Common myeloid progenitor, CD34-positive (primary cell): ENCODE measurements at regions not wholly inside any gene's neighbourhood (a gene's known extent, or its start where the extent isn't known, plus 50 kb on each side); places are given as distances from the start of the nearest gene placed in this dataset.
"Not testable (repeated sequence)": the region's sequence is repeated elsewhere in the genome, so short reads cannot be mapped to it uniquely, and the experiment has no call there.

ENCODE experiments used
- CTCF ChIA-PET: fragments of 350-600 bp; sonication (Branson Sonifier 250); formaldehyde crosslinking; loops from one replicate; lab custom pipeline; 2021; ENCODE audit warnings: antibody characterized with exemption; lab: Charles Lee
- POLR2A ChIA-PET: fragments of 350-600 bp; sonication (Branson Sonifier 250); formaldehyde crosslinking; loops from one replicate; lab custom pipeline; 2021; ENCODE audit warnings: antibody characterized with exemption; lab: Charles Lee
- DNase-seq, 3 donors: peaks; one replicate each; pipeline versions ENCODE4 v3.0.0 to v3.0.0-alpha.2; 2013
- H3K27ac ChIP-seq, 2 experiments: 1 replicate in 1 of 2; 2 replicates in 1 of 2; pipeline ENCODE4 v1.7.0; 2013; ENCODE audit warnings: inconsistent platforms in 2 of 2, low read length in 2 of 2, mild to moderate bottlenecking in 2 of 2, low read depth in 1 of 2, moderate library complexity in 1 of 2; ENCODE audit not compliant: severe bottlenecking in 2 of 2, insufficient read depth in 1 of 2, poor library complexity in 1 of 2
- H3K27me3 ChIP-seq, 5 experiments: replicated peaks in 2 of 5; 1 replicate in 3 of 5; 2 replicates in 2 of 5; pipeline versions ENCODE4 v1.6.1 to v1.7.0; 2013; ENCODE audit warnings: low read length in 4 of 5, mild to moderate bottlenecking in 2 of 5, moderate library complexity in 2 of 5, inconsistent platforms in 1 of 5; ENCODE audit not compliant: insufficient read depth in 5 of 5, control insufficient read depth in 4 of 5
- H3K36me3 ChIP-seq, 4 experiments: 1 replicate in 2 of 4; 2 replicates in 2 of 4; pipeline versions ENCODE4 v1.6.1 to v1.7.0; 2013; ENCODE audit warnings: low read length in 3 of 4, control low read depth in 1 of 4, mild to moderate bottlenecking in 1 of 4; ENCODE audit not compliant: control insufficient read depth in 4 of 4, insufficient read depth in 4 of 4
- H3K4me1 ChIP-seq, 4 experiments: 1 replicate in 3 of 4; 2 replicates in 1 of 4; pipeline versions ENCODE4 v1.6.1 to v1.7.1; 2013; ENCODE audit warnings: low read length in 3 of 4, mild to moderate bottlenecking in 3 of 4, control low read depth in 1 of 4, inconsistent platforms in 1 of 4, moderate library complexity in 1 of 4; ENCODE audit not compliant: control insufficient read depth in 4 of 4, insufficient read depth in 4 of 4; ENCODE audit errors: control extremely low read depth in 1 of 4
- H3K4me3 ChIP-seq, 7 experiments: 1 replicate in 4 of 7; 2 replicates in 3 of 7; pipeline versions ENCODE4 v1.5.1 to v1.7.0; 2013; ENCODE audit warnings: mild to moderate bottlenecking in 7 of 7, low read length in 6 of 7, moderate library complexity in 6 of 7, inconsistent platforms in 2 of 7, low read depth in 2 of 7, control low read depth in 1 of 7; ENCODE audit not compliant: insufficient read depth in 4 of 7, control insufficient read depth in 1 of 7; ENCODE audit errors: extremely low read depth in 1 of 7
- H3K9me3 ChIP-seq, 5 experiments: 1 replicate in 4 of 5; 2 replicates in 1 of 5; pipeline versions ENCODE4 v1.6.1 to v1.7.1; 2013; ENCODE audit warnings: low read length in 4 of 5, mild to moderate bottlenecking in 2 of 5, inconsistent platforms in 1 of 5, low read depth in 1 of 5, moderate library complexity in 1 of 5; ENCODE audit not compliant: control insufficient read depth in 4 of 5, insufficient read depth in 2 of 5; ENCODE audit errors: control extremely low read depth in 1 of 5
- WGBS: methylation state at CpG from one replicate; pipeline ENCODE4 v1.1.5; 2013; ENCODE audit not compliant: insufficient coverage; 5-methylcytosine and 5-hydroxymethylcytosine counted together

DNA sequence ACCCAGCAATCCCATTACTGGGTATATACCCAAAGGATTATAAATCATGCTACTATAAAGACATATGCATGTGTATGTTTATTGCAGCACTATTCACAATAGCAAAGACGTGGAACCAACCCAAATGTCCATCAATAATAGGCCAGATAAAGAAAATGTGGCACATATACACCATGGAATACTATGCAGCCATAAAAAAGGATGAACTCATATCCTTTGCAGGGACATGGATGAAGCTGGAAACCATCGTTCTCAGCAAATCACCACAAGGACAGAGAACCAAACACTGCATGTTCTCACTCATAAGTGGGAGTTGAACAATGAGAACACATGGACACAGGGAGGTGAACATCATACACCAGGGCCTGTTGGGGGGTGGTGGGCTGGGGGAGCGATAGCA, 109.7 kb downstream of the ATXN3L start:
- DNase-seq, H3K27me3 ChIP-seq, H3K36me3 ChIP-seq, POLR2A ChIA-PET, H3K27ac ChIP-seq, H3K4me3 ChIP-seq, H3K4me1 ChIP-seq, H3K9me3 ChIP-seq: not testable (repeated sequence)
- WGBS = no CpG with 5 or more reads among the region's 3 CpGs
- CTCF ChIA-PET = interaction anchor here (0.6 kb wide), 1 partner anchor 8 kb away, joined by 3 read pairs; no protein-coding TSS in a partner anchor

DNA sequence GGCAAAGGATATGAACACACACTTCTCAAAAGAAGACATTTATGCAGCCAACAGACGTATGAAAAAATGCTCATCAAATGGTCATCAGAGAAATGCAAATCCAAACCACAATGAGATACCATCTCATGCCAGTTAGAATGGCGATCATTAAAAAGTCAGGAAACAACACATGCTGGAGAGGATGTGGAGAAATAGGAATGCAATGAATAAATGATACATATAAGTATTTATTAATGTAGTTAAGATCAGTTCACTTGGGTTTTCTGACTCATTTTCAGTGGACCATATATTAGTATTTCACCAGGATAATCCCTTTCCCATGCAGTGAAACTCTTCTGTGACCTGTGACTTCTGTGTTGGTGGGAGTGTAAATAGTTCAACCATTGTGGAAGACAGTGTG, 110.1 kb downstream of the ATXN3L start:
- DNase-seq, H3K27ac ChIP-seq, H3K36me3 ChIP-seq, H3K9me3 ChIP-seq, H3K4me1 ChIP-seq, H3K27me3 ChIP-seq, POLR2A ChIA-PET, H3K4me3 ChIP-seq: not testable (repeated sequence)
- 83% methylated on average over 1 of the region's 2 CpGs for WGBS
- CTCF ChIA-PET = interaction anchor here (0.6 to 1.1 kb wide), 2 partner anchors 7 to 278 kb away, joined by 3 read pairs; no protein-coding TSS in a partner anchor

DNA sequence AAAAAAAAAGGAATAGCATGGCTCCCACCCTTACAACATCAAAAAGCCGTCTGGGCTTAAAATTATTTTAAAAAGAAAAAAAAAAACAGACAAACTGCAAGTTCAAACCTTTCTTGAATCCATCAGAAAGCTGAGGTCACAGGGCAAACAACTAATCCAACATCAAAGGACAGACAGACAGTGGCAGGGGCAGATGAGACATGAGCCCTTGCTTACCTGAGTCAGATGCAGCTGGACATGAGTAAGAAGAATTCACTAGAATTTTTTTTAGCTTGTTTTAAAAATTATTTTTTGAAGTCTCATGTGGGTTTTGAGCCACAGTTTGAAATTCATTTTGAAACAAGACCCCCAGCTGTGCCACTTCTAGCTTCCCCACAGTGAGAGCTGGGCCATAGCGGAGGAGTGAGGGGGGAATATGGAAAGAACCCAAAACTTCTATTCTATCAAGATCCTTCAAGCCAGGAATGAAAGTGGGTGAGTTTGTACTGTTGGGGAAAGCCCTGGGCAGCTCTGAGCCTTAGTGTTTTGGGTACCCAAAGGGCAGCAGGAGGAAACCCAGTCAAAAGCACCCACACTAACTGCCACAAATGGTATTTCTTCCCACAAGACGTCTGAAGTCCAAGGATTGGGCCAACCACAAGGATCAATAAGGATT, 111.4 kb downstream of the ATXN3L start:
- no peaks in the 10 kb centered on the region for H3K36me3 ChIP-seq
- no peak overlapping the region for H3K4me3 ChIP-seq
- ChIA-PET POLR2A (no interaction called here), CTCF (interaction anchor here (1.1 kb wide), 1 partner anchor 280 kb away, joined by 3 read pairs; no protein-coding TSS in a partner anchor)
- WGBS = 83% methylated on average over 1 of the region's 3 CpGs
- DNase-seq = no peak
- no peaks in the 10 kb centered on the region for H3K9me3 ChIP-seq
- no peak overlapping the region for H3K27ac ChIP-seq
- peaks cover 0 to 9% (median 4%) of the 10 kb centered on the region in 4 experiments for H3K4me1 ChIP-seq
- peaks cover 0 to under 1% (median 0%) of the 10 kb centered on the region in 5 experiments for H3K27me3 ChIP-seq

DNA sequence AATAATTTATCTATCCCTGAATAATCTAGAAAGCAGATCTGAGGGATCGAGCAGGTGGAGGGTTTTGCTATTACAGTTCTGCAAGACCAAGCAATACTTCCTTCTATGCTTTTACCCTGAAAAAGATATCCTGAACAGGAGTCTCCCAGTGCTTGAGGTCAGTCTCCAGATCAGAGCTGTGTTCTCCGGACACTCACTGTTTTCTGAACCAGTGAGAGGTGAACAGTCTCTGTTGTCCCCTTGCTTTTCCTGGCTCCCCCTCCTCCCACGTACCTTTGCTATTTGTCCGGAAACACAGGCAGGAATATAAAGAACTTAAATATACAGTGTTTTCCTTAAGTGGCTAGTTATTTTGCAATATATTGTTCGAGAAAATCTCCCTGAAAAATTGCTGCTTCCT, 116.6 kb downstream of the ATXN3L start:
- Histone ChIP-seq H3K36me3 (no peaks in the 10 kb centered on the region), H3K9me3 (no peaks in the 10 kb centered on the region), H3K27ac (no peak overlapping the region), H3K4me3 (no peak overlapping the region), H3K27me3 (peaks cover 0 to 16% (median 0%) of the 10 kb centered on the region in 5 experiments), H3K4me1 (no peaks in the 10 kb centered on the region)
- ChIA-PET CTCF (no interaction called here), POLR2A (no interaction called here)
- no peak for DNase-seq
- 100% methylated on average over 2 of the region's 5 CpGs for WGBS

DNA sequence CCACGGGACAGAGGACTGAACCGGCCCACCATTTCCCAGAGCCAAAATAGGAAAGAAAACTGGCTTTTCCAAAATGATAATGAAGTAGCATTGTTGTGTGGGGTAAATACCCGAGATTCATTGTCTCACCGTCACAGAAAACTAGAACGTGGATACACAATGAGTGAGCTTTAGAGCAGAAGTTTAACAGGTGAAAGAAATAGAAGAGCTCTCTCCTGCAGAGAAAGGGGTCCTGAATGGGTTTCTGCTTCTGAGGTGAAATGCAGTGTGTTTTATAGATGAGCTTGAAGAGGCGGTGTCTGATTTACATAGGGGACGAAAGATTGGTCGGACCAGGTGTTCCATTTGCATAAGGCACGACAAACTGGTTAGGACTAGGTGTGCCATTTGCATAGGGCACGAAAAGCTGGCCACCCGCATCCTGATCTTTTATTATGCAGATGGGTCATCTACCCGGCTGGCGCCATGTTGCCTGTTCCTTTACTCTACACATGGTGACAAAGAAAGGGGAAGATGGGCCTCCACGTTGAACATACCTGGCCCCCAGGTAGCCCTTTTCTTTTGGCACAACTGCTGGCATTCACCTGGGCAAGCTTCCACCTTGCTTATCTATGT, 118.1 kb downstream of the ATXN3L start:
- no peaks in the 10 kb centered on the region for H3K9me3 ChIP-seq
- DNase-seq = no peak
- peaks cover 0 to 2% (median 0%) of the 10 kb centered on the region in 4 experiments for H3K4me1 ChIP-seq
- H3K27ac ChIP-seq = no peak overlapping the region
- H3K4me3 ChIP-seq = no peak overlapping the region
- peaks cover 0 to 19% (median 0%) of the 10 kb centered on the region in 5 experiments for H3K27me3 ChIP-seq
- ChIA-PET CTCF (no interaction called here), POLR2A (no interaction called here)
- 80% methylated on average over 9 of the region's 14 CpGs for WGBS
- no peaks in the 10 kb centered on the region for H3K36me3 ChIP-seq

DNA sequence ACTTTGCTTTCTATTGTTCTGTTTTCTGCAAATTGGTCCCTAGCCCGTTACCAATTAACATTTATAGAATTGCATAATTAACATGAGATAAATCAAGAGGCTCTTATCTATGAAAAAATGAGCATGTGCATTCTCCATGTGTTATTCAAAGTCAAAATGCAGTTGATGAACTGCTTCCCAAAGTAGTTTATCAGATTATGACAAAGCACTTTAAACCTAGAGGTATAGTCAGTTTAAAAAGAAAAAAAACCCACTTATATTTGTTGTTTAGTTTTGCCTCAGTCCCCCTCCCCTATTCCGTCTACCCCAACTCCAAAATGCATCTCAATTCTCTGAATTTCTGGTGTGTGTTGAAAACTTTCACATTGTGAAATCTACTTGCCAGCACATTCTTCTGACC, 119.5 kb downstream of the ATXN3L start:
- no CpG with 5 or more reads among the region's 2 CpGs for WGBS
- no peaks in the 10 kb centered on the region for H3K36me3 ChIP-seq
- CTCF ChIA-PET = no interaction called here

DNA sequence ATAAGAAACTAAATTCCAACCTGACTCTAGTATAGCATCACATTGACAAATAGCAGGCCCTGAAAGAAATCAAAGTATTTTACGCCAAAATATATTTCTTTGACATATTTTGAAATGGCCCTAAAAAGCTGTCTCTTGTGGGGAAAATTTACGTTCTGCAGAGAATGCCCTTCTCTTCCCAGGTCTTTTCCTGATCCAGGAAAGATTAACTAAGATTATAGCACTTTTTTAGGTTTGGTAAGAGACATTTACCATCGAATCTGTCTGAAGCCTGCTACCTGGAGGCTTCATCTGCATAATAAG, 121.1 kb downstream of the ATXN3L start:
- no peak for DNase-seq
- no peaks in the 10 kb centered on the region for H3K36me3 ChIP-seq
- ChIA-PET POLR2A (no interaction called here), CTCF (no interaction called here)
- WGBS = 89% methylated on average over 1 of the region's 3 CpGs
- H3K27ac ChIP-seq = no peak overlapping the region
- peaks cover 0 to 19% (median 0%) of the 10 kb centered on the region in 5 experiments for H3K27me3 ChIP-seq
- H3K4me3 ChIP-seq = no peak overlapping the region
- H3K4me1 ChIP-seq = peaks cover 0 to 9% (median under 1%) of the 10 kb centered on the region in 4 experiments
- H3K9me3 ChIP-seq = no peaks in the 10 kb centered on the region

More for the DNA sequence above, 119.5 kb downstream of the ATXN3L start:
- Histone ChIP-seq H3K27ac (no peak overlapping the region), H3K27me3 (peaks cover 0 to 19% (median 0%) of the 10 kb centered on the region in 5 experiments), H3K9me3 (no peaks in the 10 kb centered on the region), H3K4me3 (no peak overlapping the region), H3K4me1 (peaks cover 0 to 2% (median 0%) of the 10 kb centered on the region in 4 experiments)
- POLR2A ChIA-PET = no interaction called here
- DNase-seq = no peak
